ENCODE measurements at regions not wholly inside any gene's neighbourhood (a gene's known extent, or its start where the extent isn't known, plus 50 kb on each side); places are given as distances from the start of the nearest gene placed in this dataset.

DNA sequence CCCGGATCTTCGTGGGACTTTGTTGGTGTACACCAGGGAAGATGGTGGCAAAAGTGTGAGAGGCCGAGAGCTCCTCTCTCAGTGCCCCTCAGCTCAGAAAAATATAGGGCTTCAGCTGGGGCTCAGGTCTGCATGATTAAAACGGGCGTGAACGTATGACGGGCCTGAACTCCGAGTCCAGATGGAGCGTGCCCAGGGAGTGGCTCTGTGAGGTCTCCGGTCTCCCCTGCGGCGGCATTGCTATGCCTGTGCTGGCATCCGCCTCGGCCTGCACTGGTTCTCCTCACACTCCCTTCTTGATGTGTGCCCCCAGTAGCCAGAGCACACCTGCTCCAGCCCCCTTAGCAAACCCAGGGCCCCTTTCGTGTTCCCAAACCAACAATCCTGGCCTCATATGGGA lies 82.0 kb downstream of the TEX29 start:
- TF ChIP-seq, protein P1, sequence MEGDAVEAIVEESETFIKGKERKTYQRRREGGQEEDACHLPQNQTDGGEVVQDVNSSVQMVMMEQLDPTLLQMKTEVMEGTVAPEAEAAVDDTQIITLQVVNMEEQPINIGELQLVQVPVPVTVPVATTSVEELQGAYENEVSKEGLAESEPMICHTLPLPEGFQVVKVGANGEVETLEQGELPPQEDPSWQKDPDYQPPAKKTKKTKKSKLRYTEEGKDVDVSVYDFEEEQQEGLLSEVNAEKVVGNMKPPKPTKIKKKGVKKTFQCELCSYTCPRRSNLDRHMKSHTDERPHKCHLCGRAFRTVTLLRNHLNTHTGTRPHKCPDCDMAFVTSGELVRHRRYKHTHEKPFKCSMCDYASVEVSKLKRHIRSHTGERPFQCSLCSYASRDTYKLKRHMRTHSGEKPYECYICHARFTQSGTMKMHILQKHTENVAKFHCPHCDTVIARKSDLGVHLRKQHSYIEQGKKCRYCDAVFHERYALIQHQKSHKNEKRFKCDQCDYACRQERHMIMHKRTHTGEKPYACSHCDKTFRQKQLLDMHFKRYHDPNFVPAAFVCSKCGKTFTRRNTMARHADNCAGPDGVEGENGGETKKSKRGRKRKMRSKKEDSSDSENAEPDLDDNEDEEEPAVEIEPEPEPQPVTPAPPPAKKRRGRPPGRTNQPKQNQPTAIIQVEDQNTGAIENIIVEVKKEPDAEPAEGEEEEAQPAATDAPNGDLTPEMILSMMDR (conservative IDR thresholded peaks at IDR 0.05; ENCODE audit: low read depth in 2 of 2) = no peak
- TF ChIP-seq EZH2phosphoT487 (IDR thresholded peaks at IDR 0.05; ENCODE audit: unreplicated experiment) = no peak
- TF ChIP-seq ZNF331 (CRISPR knock-in tag; IDR thresholded peaks at IDR 0.05; ENCODE audit: low read depth) = no peak
- no peak for TF ChIP-seq EZH2 (IDR thresholded peaks at IDR 0.05; ENCODE audit: low read depth, unreplicated experiment)
- TF ChIP-seq, protein P2, sequence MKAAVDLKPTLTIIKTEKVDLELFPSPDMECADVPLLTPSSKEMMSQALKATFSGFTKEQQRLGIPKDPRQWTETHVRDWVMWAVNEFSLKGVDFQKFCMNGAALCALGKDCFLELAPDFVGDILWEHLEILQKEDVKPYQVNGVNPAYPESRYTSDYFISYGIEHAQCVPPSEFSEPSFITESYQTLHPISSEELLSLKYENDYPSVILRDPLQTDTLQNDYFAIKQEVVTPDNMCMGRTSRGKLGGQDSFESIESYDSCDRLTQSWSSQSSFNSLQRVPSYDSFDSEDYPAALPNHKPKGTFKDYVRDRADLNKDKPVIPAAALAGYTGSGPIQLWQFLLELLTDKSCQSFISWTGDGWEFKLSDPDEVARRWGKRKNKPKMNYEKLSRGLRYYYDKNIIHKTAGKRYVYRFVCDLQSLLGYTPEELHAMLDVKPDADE (IDR thresholded peaks at IDR 0.05) = no peak
- TF ChIP-seq JUNB (IDR thresholded peaks at IDR 0.05; ENCODE audit: unreplicated experiment) = no peak
- TF ChIP-seq POLR2AphosphoS5 (IDR thresholded peaks at IDR 0.05; ENCODE audit: low read depth) = no peak
- no peak for TF ChIP-seq ZNF114 (CRISPR knock-in tag; IDR thresholded peaks at IDR 0.05)
- TF ChIP-seq, protein P3, sequence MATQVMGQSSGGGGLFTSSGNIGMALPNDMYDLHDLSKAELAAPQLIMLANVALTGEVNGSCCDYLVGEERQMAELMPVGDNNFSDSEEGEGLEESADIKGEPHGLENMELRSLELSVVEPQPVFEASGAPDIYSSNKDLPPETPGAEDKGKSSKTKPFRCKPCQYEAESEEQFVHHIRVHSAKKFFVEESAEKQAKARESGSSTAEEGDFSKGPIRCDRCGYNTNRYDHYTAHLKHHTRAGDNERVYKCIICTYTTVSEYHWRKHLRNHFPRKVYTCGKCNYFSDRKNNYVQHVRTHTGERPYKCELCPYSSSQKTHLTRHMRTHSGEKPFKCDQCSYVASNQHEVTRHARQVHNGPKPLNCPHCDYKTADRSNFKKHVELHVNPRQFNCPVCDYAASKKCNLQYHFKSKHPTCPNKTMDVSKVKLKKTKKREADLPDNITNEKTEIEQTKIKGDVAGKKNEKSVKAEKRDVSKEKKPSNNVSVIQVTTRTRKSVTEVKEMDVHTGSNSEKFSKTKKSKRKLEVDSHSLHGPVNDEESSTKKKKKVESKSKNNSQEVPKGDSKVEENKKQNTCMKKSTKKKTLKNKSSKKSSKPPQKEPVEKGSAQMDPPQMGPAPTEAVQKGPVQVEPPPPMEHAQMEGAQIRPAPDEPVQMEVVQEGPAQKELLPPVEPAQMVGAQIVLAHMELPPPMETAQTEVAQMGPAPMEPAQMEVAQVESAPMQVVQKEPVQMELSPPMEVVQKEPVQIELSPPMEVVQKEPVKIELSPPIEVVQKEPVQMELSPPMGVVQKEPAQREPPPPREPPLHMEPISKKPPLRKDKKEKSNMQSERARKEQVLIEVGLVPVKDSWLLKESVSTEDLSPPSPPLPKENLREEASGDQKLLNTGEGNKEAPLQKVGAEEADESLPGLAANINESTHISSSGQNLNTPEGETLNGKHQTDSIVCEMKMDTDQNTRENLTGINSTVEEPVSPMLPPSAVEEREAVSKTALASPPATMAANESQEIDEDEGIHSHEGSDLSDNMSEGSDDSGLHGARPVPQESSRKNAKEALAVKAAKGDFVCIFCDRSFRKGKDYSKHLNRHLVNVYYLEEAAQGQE (IDR thresholded peaks at IDR 0.05; ENCODE audit: unreplicated experiment) = no peak
- TF ChIP-seq, protein P4, sequence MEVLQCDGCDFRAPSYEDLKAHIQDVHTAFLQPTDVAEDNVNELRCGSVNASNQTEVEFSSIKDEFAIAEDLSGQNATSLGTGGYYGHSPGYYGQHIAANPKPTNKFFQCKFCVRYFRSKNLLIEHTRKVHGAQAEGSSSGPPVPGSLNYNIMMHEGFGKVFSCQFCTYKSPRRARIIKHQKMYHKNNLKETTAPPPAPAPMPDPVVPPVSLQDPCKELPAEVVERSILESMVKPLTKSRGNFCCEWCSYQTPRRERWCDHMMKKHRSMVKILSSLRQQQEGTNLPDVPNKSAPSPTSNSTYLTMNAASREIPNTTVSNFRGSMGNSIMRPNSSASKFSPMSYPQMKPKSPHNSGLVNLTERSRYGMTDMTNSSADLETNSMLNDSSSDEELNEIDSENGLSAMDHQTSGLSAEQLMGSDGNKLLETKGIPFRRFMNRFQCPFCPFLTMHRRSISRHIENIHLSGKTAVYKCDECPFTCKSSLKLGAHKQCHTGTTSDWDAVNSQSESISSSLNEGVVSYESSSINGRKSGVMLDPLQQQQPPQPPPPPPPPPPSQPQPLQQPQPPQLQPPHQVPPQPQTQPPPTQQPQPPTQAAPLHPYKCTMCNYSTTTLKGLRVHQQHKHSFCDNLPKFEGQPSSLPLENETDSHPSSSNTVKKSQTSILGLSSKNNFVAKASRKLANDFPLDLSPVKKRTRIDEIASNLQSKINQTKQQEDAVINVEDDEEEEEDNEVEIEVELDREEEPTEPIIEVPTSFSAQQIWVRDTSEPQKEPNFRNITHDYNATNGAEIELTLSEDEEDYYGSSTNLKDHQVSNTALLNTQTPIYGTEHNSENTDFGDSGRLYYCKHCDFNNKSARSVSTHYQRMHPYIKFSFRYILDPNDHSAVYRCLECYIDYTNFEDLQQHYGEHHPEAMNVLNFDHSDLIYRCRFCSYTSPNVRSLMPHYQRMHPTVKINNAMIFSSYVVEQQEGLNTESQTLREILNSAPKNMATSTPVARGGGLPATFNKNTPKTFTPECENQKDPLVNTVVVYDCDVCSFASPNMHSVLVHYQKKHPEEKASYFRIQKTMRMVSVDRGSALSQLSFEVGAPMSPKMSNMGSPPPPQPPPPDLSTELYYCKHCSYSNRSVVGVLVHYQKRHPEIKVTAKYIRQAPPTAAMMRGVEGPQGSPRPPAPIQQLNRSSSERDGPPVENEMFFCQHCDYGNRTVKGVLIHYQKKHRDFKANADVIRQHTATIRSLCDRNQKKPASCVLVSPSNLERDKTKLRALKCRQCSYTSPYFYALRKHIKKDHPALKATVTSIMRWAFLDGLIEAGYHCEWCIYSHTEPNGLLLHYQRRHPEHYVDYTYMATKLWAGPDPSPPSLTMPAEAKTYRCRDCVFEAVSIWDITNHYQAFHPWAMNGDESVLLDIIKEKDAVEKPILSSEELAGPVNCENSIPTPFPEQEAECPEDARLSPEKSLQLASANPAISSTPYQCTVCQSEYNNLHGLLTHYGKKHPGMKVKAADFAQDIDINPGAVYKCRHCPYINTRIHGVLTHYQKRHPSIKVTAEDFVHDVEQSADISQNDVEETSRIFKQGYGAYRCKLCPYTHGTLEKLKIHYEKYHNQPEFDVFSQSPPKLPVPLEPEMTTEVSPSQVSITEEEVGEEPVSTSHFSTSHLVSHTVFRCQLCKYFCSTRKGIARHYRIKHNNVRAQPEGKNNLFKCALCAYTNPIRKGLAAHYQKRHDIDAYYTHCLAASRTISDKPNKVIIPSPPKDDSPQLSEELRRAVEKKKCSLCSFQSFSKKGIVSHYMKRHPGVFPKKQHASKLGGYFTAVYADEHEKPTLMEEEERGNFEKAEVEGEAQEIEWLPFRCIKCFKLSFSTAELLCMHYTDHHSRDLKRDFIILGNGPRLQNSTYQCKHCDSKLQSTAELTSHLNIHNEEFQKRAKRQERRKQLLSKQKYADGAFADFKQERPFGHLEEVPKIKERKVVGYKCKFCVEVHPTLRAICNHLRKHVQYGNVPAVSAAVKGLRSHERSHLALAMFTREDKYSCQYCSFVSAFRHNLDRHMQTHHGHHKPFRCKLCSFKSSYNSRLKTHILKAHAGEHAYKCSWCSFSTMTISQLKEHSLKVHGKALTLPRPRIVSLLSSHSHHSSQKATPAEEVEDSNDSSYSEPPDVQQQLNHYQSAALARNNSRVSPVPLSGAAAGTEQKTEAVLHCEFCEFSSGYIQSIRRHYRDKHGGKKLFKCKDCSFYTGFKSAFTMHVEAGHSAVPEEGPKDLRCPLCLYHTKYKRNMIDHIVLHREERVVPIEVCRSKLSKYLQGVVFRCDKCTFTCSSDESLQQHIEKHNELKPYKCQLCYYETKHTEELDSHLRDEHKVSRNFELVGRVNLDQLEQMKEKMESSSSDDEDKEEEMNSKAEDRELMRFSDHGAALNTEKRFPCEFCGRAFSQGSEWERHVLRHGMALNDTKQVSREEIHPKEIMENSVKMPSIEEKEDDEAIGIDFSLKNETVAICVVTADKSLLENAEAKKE (CRISPR knock-in tag; IDR thresholded peaks at IDR 0.05) = no peak
- TF ChIP-seq CREB1 (CRISPR knock-in tag; IDR thresholded peaks at IDR 0.05; ENCODE audit: low read depth) = no peak

Data from GM23338 (cell line).